ENCODE measurements at regions not wholly inside any gene's neighbourhood (a gene's known extent, or its start where the extent isn't known, plus 50 kb on each side); places are given as distances from the start of the nearest gene placed in this dataset.

GRCh38 chr4:130416228-130416627 lies 1320.3 kb downstream of the C4orf33 start:
- TF ChIP-seq TAF1 (IDR thresholded peaks at IDR 0.05; ENCODE audit: low read depth) (no peak), SMC3 (conservative IDR thresholded peaks at IDR 0.05; ENCODE audit: poor library complexity) (no peak), POLR2AphosphoS5 (IDR thresholded peaks at IDR 0.05) (no peak), RAD21 (conservative IDR thresholded peaks at IDR 0.05) (no peak), MXI1 (conservative IDR thresholded peaks at IDR 0.05; ENCODE audit: poor library complexity, severe bottlenecking) (no peak), EP300 (conservative IDR thresholded peaks at IDR 0.05; ENCODE audit: poor library complexity, severe bottlenecking) (no peak)
- TF ChIP-seq, protein P1, sequence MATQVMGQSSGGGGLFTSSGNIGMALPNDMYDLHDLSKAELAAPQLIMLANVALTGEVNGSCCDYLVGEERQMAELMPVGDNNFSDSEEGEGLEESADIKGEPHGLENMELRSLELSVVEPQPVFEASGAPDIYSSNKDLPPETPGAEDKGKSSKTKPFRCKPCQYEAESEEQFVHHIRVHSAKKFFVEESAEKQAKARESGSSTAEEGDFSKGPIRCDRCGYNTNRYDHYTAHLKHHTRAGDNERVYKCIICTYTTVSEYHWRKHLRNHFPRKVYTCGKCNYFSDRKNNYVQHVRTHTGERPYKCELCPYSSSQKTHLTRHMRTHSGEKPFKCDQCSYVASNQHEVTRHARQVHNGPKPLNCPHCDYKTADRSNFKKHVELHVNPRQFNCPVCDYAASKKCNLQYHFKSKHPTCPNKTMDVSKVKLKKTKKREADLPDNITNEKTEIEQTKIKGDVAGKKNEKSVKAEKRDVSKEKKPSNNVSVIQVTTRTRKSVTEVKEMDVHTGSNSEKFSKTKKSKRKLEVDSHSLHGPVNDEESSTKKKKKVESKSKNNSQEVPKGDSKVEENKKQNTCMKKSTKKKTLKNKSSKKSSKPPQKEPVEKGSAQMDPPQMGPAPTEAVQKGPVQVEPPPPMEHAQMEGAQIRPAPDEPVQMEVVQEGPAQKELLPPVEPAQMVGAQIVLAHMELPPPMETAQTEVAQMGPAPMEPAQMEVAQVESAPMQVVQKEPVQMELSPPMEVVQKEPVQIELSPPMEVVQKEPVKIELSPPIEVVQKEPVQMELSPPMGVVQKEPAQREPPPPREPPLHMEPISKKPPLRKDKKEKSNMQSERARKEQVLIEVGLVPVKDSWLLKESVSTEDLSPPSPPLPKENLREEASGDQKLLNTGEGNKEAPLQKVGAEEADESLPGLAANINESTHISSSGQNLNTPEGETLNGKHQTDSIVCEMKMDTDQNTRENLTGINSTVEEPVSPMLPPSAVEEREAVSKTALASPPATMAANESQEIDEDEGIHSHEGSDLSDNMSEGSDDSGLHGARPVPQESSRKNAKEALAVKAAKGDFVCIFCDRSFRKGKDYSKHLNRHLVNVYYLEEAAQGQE (IDR thresholded peaks at IDR 0.05; ENCODE audit: borderline replicate concordance), result no peak
- no peaks in the 10 kb centered on the region for H3K36me3 ChIP-seq (ENCODE audit: insufficient read depth, low read length)
- H3K4me3 ChIP-seq (ENCODE audit: low read length), result no peak overlapping the region
- H3K9ac ChIP-seq (ENCODE audit: low read length), result no peak overlapping the region
- H3K79me2 ChIP-seq (replicated peaks; ENCODE audit: insufficient read depth, low read length), result no peaks in the 10 kb centered on the region
- no peaks in the 10 kb centered on the region for H3F3A ChIP-seq (ENCODE audit: insufficient read depth, low read length, poor library complexity, severe bottlenecking)
- H4K20me1 ChIP-seq (ENCODE audit: insufficient read depth), result no peaks in the 10 kb centered on the region
- H3K9me3 ChIP-seq (ENCODE audit: low read length), result no peaks in the 10 kb centered on the region
- H3K27me3 ChIP-seq (ENCODE audit: insufficient read depth, low read depth, low read length), result no peaks in the 10 kb centered on the region
- H2AFZ ChIP-seq (ENCODE audit: low read depth, low read length), result no peak overlapping the region
- no peak overlapping the region for H3K4me2 ChIP-seq (ENCODE audit: low read length)
- no peak overlapping the region for H3K27ac ChIP-seq (ENCODE audit: low read length)
- no peaks in the 10 kb centered on the region for H3K9me2 ChIP-seq (ENCODE audit: insufficient read depth, low read length)

DNA sequence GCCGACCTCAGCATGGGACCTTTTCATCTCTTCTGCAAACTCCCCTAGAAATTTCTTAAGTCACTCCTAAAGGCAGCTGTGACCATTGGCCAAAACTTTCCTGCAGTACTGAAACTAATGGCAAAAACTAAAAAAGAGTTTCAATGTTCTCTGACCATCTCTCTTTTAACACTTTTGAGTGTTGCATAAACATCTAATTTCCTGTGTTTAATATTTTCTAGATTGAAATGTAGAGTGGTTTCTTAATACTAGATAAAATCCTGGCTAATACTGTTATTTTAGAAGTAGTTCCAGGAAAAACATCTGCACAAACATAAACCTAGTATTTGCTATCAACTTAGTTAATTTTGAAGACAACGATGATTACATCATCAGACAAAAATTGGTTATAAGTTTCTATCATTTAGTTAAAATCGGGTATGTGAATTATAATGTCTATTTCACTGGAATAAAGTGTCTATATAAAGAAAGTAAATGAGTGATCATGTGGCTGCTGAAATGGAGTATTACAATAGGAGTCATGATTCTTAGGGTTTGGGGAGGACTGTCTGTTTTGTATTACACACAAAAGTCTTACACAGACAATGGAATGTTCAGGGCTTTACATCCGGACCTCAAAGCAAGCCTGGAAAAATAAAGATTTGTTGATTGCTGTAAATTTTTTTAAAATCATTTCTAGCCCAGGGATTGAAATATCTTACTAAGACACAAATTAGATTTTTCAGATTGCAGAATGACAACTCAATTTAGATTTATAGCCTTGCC lies 1323.4 kb downstream of the C4orf33 start:
- Histone ChIP-seq H3F3A (ENCODE audit: insufficient read depth, low read length, poor library complexity, severe bottlenecking) (no peaks in the 10 kb centered on the region), H3K4me2 (ENCODE audit: low read length) (no peak overlapping the region), H3K27ac (ENCODE audit: low read length) (no peak overlapping the region), H3K9me3 (ENCODE audit: low read length) (no peaks in the 10 kb centered on the region), H3K9me2 (ENCODE audit: insufficient read depth, low read length) (no peaks in the 10 kb centered on the region), H3K9ac (ENCODE audit: low read length) (no peak overlapping the region), H3K4me3 (ENCODE audit: low read length) (no peak overlapping the region), H4K20me1 (ENCODE audit: insufficient read depth) (no peaks in the 10 kb centered on the region), H3K27me3 (ENCODE audit: insufficient read depth, low read depth, low read length) (no peaks in the 10 kb centered on the region), H3K79me2 (replicated peaks; ENCODE audit: insufficient read depth, low read length) (no peaks in the 10 kb centered on the region), H2AFZ (ENCODE audit: low read depth, low read length) (no peak overlapping the region), H3K36me3 (ENCODE audit: insufficient read depth, low read length) (no peaks in the 10 kb centered on the region)
- TF ChIP-seq CTCF (IDR thresholded peaks at IDR 0.05; ENCODE audit: poor library complexity, severe bottlenecking) (no peak), POLR2AphosphoS5 (IDR thresholded peaks at IDR 0.05) (no peak), RAD21 (conservative IDR thresholded peaks at IDR 0.05) (no peak), MXI1 (conservative IDR thresholded peaks at IDR 0.05; ENCODE audit: poor library complexity, severe bottlenecking) (no peak), SMC3 (conservative IDR thresholded peaks at IDR 0.05; ENCODE audit: poor library complexity) (no peak), TAF1 (IDR thresholded peaks at IDR 0.05; ENCODE audit: low read depth) (no peak), EZH2 (IDR thresholded peaks at IDR 0.05; ENCODE audit: borderline replicate concordance, insufficient read depth, low read length, poor library complexity, severe bottlenecking) (no peak), EP300 (conservative IDR thresholded peaks at IDR 0.05; ENCODE audit: poor library complexity, severe bottlenecking) (no peak)
- TF ChIP-seq, protein P1 (IDR thresholded peaks at IDR 0.05; ENCODE audit: borderline replicate concordance), result no peak

All from neural cell (in vitro differentiated cells).